ENCODE measurements at regions not wholly inside any gene's neighbourhood (a gene's known extent, or its start where the extent isn't known, plus 50 kb on each side); places are given as distances from the start of the nearest gene placed in this dataset.

DNA sequence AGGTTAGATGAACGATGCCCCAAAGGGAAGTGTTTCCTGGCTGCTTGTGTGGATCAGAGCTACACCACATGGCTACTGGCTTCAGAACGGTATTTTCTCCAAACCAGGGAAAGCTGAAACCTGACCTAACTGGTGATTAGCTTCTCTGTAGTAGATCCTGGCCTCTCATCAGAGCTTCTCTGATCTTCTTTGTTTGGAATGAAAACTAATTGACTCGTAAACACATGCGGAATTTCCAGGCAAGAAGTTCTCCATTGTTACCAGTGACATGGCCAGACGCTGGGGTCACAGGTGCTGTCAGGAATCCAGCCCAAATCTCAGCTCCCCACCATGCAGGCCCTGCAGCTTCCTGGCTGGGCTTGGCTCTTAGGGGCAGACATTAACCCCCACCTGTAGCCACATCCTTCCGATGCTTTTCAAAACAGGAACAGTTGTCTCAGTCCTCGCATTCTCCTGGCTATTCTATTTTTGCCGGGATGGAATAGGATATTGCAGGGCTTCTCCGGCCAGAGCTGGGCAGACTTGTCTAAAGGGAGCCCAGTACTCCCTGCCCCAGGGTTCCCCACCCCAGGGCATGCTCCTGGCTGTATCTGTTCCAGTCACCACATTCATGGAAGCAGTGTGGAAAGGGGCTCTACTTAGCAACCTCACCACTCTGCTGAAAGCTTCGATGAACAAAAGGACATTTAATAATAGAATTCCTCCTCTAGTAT, 305.4 kb upstream of the F9 start:
- Mint-ChIP-seq H3K4me1 (no peaks in the 10 kb centered on the region), H3K9me3 (no peaks in the 10 kb centered on the region), H3K4me3 (no peak overlapping the region)

GRCh38 chrX:139222511-139223200, 307.9 kb upstream of the F9 start:
- Mint-ChIP-seq H3K36me3 (no peaks in the 10 kb centered on the region), H3K9me3 (no peaks in the 10 kb centered on the region), H3K4me1 (no peaks in the 10 kb centered on the region), H3K4me3 (no peak overlapping the region), H3K27ac (no peak overlapping the region), H3K27me3 (no peaks in the 10 kb centered on the region)
- DNase-seq (no peak), ATAC-seq (replicated peaks) (no peak)

More for the DNA sequence above, 305.4 kb upstream of the F9 start:
- H3K27ac Mint-ChIP-seq: no peak overlapping the region
- no peaks in the 10 kb centered on the region for H3K36me3 Mint-ChIP-seq
- ATAC-seq (replicated peaks): no peak
- no peak for DNase-seq
- H3K27me3 Mint-ChIP-seq: no peaks in the 10 kb centered on the region

DNA sequence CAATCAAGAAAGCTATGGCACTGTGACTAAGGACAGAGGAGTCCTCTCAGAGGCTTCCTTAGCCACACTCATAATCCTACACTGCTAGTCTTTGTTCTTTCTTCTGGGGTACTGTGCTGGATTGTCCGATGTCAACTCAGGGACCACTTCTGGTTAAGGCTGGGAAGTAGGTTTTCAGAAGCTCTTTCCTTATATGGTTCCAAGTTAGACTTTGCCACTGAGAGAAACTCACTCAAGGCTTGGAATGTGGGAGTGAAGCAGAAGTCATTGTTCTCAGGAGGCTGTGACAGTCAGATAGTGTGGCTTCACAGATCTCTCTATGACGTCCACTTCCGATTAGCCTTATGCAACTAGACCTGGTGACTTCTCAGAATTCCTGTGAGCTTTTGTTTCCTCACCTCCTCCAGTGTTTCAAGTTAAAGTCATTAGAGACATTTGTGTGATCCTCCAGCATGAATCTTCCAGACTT, 317.3 kb upstream of the F9 start:
- H3K9me3 Mint-ChIP-seq: no peaks in the 10 kb centered on the region
- H3K4me1 Mint-ChIP-seq: no peaks in the 10 kb centered on the region
- no peak overlapping the region for H3K27ac Mint-ChIP-seq
- ATAC-seq (replicated peaks) (no peak), DNase-seq (no peak)
- H3K4me3 Mint-ChIP-seq: no peak overlapping the region
- peaks cover 0 to 4% of the 10 kb centered on the region in 2 donors for H3K27me3 Mint-ChIP-seq
- no peaks in the 10 kb centered on the region for H3K36me3 Mint-ChIP-seq

- DNase-seq (no peak), ATAC-seq (replicated peaks) (no peak)
- Mint-ChIP-seq H3K9me3 (no peaks in the 10 kb centered on the region), H3K4me1 (no peaks in the 10 kb centered on the region), H3K36me3 (no peaks in the 10 kb centered on the region), H3K27ac (no peak overlapping the region), H3K4me3 (no peak overlapping the region), H3K27me3 (peaks cover 0 to 8% of the 10 kb centered on the region in 2 donors)
These were observed 318.9 kb upstream of the F9 start for GRCh38 chrX:139211568-139212182.

DNA sequence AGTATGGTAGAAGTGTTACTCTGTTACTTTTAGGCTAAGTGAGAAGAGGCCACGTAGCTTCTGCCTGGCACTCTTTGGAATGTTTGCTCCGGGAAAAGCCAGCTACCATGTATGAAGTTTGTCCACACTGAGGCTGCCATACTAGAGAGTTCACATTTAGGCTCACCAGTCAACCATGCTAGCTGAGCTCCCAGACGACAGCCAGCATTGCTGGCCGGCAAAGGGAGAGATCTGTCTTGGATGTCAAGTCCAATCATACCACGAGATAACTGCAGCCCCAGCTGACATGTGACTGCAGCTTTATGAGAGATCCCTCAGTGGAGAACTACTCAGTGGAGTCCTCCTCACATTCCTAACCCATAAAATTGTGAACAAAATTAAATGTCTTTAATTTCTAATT, 321.2 kb upstream of the F9 start:
- DNase-seq: no peak
- peaks cover 2 to 5% of the 10 kb centered on the region in 2 donors for H3K4me1 Mint-ChIP-seq
- peaks cover 0 to 1% of the 10 kb centered on the region in 2 donors for H3K9me3 Mint-ChIP-seq
- H3K36me3 Mint-ChIP-seq: no peaks in the 10 kb centered on the region
- no peak overlapping the region for H3K4me3 Mint-ChIP-seq
- H3K27ac Mint-ChIP-seq: no peak overlapping the region
- H3K27me3 Mint-ChIP-seq: peaks cover 18 to 25% of the 10 kb centered on the region in 2 donors
- ATAC-seq (replicated peaks): no peak

DNA sequence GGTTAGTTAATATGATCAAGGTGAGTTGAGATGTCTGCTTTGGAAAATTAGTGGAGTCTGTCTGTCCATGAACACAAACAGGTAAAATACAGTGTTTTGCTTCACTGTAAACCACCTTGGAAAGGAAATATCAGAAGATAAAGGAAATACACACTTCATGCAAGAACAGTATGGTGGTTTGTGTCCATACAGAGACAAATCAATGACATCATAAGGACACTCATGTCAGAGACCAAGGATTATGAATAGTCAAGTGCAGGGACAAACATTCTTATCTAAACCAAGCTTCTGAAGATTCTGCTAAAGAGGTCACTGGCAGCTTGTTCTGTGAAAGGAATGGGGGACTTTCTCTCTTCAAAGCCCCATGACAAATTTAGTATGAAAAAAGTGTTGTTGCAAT, 322.9 kb upstream of the F9 start:
- no peak for DNase-seq
- Mint-ChIP-seq H3K9me3 (peaks cover 0 to 1% of the 10 kb centered on the region in 2 donors), H3K36me3 (no peaks in the 10 kb centered on the region), H3K4me3 (no peak overlapping the region), H3K27me3 (peaks cover 30 to 34% of the 10 kb centered on the region in 2 donors), H3K4me1 (peaks cover 5 to 11% of the 10 kb centered on the region in 2 donors), H3K27ac (no peak overlapping the region)
- ATAC-seq (replicated peaks): no peak

- H3K36me3 Mint-ChIP-seq: peaks cover 0 to 1% of the 10 kb centered on the region in 2 donors
- peaks cover 5 to 11% of the 10 kb centered on the region in 2 donors for H3K4me1 Mint-ChIP-seq
- H3K9me3 Mint-ChIP-seq: peaks cover 0 to 1% of the 10 kb centered on the region in 2 donors
- no peak overlapping the region for H3K4me3 Mint-ChIP-seq
- DNase-seq (no peak), ATAC-seq (replicated peaks) (no peak)
- peaks cover 35 to 39% of the 10 kb centered on the region in 2 donors for H3K27me3 Mint-ChIP-seq
- H3K27ac Mint-ChIP-seq: no peak overlapping the region
These were observed 323.6 kb upstream of the F9 start for GRCh38 chrX:139206914-139207313.

DNA sequence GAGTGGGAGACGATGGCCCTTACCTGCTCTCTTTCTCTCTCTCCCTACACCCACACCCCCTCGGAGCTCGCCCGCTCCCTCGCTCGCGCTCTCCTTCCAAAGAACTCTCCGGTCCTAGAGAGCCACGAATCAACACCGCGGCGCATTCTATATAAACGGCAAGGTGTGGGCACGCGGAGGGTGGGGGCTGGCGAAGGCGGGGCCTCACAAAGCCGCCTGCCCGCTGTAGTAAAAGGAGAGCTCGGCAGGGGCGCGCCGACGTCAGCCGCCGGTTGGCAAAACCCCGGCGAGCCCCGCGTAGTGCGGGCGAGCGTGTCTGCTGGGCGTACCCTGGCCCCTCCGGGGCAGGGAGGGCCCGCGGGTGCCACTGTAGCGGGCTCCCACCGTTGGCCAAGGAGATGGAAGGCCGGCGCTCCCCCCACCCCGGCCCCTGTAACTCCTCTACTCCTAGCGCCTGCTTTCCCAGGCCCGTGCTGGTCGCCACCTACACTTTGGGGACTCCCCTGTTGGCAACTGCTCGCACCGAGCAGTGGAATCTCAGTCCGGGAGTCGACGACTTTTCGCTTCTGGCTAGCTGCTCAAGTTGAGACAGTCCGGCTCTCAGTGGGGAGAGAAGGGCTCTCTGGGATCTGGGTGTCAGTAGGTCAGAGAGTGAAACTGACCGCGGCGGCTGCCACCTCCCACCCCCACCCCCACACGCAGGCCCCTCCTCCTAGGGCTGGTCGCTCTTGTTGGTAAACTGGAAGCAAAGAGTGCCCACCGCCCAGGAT, 325.5 kb upstream of the F9 start:
- H3K27me3 Mint-ChIP-seq: peaks cover 35 to 39% of the 10 kb centered on the region in 2 donors
- peaks cover 0 to 1% of the 10 kb centered on the region in 2 donors for H3K9me3 Mint-ChIP-seq
- H3K4me1 Mint-ChIP-seq: peaks cover 5 to 11% of the 10 kb centered on the region in 2 donors
- ATAC-seq (replicated peaks): peak; percentile 46 to 54
- H3K4me3 Mint-ChIP-seq: peak overlapping the region; percentile 81 to 83
- DNase-seq: no peak
- H3K36me3 Mint-ChIP-seq: peaks cover 0 to 1% of the 10 kb centered on the region in 2 donors
- H3K27ac Mint-ChIP-seq: no peak overlapping the region

DNA sequence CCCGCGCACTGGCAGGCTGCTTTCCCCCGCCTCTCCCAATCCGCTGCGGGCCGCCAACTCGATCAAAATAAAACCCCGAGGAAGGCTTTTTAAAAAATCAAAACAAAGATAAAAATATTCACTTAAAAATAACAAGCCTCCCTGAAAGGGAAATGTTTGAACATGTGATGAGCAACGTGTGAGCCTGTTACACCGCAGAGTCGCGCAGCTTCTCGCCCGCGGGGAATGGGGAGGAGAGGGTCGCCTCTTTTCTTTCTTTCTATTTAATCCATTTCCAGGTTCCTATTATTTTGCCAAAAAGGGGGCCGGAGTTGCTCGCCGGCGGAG, 326.0 kb upstream of the F9 start:
- DNase-seq (no peak), ATAC-seq (replicated peaks) (peak in 1 of 2 donors; percentile 10)
- H3K4me3 Mint-ChIP-seq: peak overlapping the region; percentile 81 to 83
- H3K36me3 Mint-ChIP-seq: peaks cover 0 to 1% of the 10 kb centered on the region in 2 donors
- H3K9me3 Mint-ChIP-seq: peaks cover 0 to 1% of the 10 kb centered on the region in 2 donors
- peaks cover 38 to 43% of the 10 kb centered on the region in 2 donors for H3K27me3 Mint-ChIP-seq
- H3K4me1 Mint-ChIP-seq: peaks cover 5 to 11% of the 10 kb centered on the region in 2 donors
- H3K27ac Mint-ChIP-seq: no peak overlapping the region

GRCh38 chrX:139203651-139204570, 326.6 kb upstream of the F9 start:
- peak overlapping the region; percentile 81 to 83 for H3K4me3 Mint-ChIP-seq

GRCh38 chrX:139202742-139203420, 327.7 kb upstream of the F9 start:
- peaks cover 42 to 45% of the 10 kb centered on the region in 2 donors for H3K27me3 Mint-ChIP-seq
- H3K27ac Mint-ChIP-seq: peak overlapping the region; percentile 31
- ATAC-seq (replicated peaks) (no peak), DNase-seq (no peak)
- H3K9me3 Mint-ChIP-seq: peaks cover 0 to 1% of the 10 kb centered on the region in 2 donors
- peaks cover 5 to 11% of the 10 kb centered on the region in 2 donors for H3K4me1 Mint-ChIP-seq
- H3K4me3 Mint-ChIP-seq: peak overlapping the region; percentile 5 to 22
- peaks cover 0 to 1% of the 10 kb centered on the region in 2 donors for H3K36me3 Mint-ChIP-seq

More at GRCh38 chrX:139203651-139204570, 326.6 kb upstream of the F9 start:
- peak; percentile 41 to 50 for ATAC-seq (replicated peaks)
- Mint-ChIP-seq H3K27ac (no peak overlapping the region), H3K36me3 (peaks cover 0 to 1% of the 10 kb centered on the region in 2 donors), H3K27me3 (peaks cover 42 to 45% of the 10 kb centered on the region in 2 donors), H3K9me3 (peaks cover 0 to 1% of the 10 kb centered on the region in 2 donors), H3K4me1 (peaks cover 5 to 11% of the 10 kb centered on the region in 2 donors)
- no peak for DNase-seq

DNA sequence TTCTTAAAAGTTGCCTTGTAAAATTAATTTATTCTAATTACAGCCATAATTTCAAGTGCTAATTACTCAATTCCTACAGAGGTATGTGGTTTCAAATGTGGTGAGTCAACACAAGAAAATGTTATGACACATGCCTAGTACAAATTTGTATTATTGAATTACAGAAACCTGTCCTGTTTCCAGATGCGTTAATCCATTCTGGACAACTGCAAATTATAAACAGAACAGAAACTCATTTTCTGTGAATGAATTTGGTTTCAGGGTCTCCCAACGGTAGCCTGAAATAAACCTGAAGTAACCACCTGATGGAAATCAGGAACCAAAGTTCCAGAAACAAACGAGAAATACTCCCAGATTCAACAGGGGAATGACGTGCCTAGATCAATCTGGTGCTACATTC, 328.6 kb upstream of the F9 start:
- no peak overlapping the region for H3K27ac Mint-ChIP-seq
- peaks cover 0 to 1% of the 10 kb centered on the region in 2 donors for H3K36me3 Mint-ChIP-seq
- H3K27me3 Mint-ChIP-seq: peaks cover 45 to 47% of the 10 kb centered on the region in 2 donors
- H3K4me1 Mint-ChIP-seq: peaks cover 5 to 11% of the 10 kb centered on the region in 2 donors
- no peak overlapping the region for H3K4me3 Mint-ChIP-seq
- DNase-seq (no peak), ATAC-seq (replicated peaks) (no peak)
- peaks cover 0 to 1% of the 10 kb centered on the region in 2 donors for H3K9me3 Mint-ChIP-seq

DNA sequence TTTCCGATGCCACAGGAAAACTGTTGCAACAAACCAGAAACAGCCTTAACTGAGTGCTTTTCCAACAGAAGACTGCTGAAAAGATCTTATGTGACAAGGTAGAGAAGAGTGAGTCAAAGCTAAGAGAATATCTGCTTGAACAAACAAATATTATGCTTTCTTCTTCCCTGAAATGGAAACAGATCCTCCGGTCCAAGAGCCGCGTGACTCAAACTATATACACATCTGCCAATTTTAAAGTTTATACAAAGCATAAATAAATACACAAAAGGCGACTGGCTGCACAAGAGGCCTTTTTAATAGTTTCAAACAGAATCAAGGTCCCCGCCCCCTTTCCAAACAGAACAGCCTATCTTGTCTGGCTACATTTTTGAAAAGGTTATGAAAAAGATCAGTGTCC, 329.7 kb upstream of the F9 start:
- H3K36me3 Mint-ChIP-seq: peaks cover 0 to 1% of the 10 kb centered on the region in 2 donors
- H3K27ac Mint-ChIP-seq: no peak overlapping the region
- no peak overlapping the region for H3K4me3 Mint-ChIP-seq
- H3K9me3 Mint-ChIP-seq: peaks cover 0 to 1% of the 10 kb centered on the region in 2 donors
- peaks cover 5 to 11% of the 10 kb centered on the region in 2 donors for H3K4me1 Mint-ChIP-seq
- peaks cover 39 to 47% of the 10 kb centered on the region in 2 donors for H3K27me3 Mint-ChIP-seq
- DNase-seq (no peak), ATAC-seq (replicated peaks) (no peak)
